DMS153 treated with DMSO at 0.1 percent for 48 hours (cell line): ENCODE measurements at regions not wholly inside any gene's neighbourhood (a gene's known extent, or its start where the extent isn't known, plus 50 kb on each side); places are given as distances from the start of the nearest gene placed in this dataset.
"Not testable (repeated sequence)": the region's sequence is repeated elsewhere in the genome, so short reads cannot be mapped to it uniquely, and the experiment has no call there.

Experiments used
- DNase-seq: peaks from one replicate; lab custom pipeline; 2025; ENCODE audit not compliant: unreplicated experiment; lab: John Stamatoyannopoulos, UW

DNA sequence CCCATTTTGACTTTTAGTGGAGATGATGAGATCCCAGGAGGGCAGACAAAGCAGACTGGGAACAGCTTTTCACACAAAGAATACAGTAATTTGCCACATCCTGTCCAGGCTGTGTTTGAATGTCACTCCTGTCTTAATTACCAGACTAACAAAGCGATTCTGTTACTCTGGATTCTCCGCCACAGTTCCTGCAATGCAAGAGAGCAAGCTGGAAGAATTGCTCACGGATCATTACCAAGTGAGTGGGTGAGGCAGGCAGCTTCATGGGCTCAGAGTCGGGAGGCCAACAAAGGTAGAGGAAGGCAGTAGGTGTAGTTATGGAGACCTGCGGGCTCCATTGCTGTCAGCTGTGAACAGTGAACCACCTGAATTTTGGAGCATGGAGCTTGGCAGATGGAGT lies 250.5 kb upstream of the ATP5MC3 start:
- peak; percentile 92 for DNase-seq

DNA sequence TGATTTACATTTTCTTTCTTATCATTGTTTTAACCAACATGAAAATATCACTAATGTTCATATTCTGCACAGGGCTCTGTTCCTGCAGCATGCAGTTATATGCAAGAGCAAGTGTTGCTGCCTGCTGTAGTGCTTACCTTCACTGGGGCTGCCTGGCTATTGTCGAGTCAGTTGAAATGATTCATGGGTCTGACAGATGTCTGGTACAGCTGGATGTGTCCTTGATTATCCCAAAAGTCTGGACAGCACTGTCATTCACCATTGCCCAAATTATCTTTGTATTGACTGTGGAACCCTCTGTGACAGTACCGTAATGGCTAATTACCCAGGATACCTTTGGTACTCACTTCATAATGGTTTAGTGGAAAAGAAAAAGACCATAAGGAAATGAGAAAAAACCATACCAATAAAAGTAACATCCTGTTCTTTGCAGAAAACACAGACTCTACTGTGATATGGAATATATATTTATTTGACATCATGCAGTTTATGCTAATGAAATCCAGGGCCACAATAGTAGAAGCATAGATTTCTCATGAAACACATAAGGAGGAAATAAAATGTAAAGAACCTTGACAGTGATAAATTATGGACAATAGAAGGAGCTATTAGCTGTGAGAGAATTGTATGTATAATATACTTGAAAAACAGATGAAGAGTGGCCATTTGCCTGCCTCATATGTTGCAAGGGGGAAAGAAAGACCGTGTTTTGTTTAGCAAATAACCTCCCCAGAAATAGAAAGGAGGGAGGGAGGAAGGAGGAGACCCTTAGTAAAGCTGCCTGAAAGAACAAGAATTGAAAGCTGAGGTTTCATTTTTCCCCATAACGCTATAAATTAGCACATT lies 249.8 kb upstream of the ATP5MC3 start:
- DNase-seq = peak; percentile 82

DNA sequence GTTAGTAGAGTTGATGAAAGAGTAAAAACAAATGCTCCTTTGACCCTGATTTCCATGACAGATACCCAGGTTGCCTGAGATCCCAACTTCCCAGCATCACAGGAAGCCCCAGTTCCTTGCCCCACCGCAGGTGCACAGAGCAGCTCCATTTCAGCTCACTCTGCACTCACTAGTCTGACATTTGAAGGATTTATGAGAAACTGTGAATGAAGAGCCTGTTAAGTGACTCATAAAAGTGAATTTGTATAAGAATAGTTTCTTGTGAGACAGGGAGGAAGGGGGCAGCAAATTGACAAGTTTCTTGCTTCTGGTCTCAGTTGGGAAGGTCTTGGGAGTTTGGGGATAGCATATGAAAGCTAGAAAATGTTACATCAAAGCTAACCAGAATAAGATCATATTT lies 248.7 kb upstream of the ATP5MC3 start:
- no peak for DNase-seq

- peak; percentile 38 for DNase-seq
Observed at GRCh38 chr2:175418224-175418835, 236.8 kb upstream of the ATP5MC3 start.

- peak; percentile 72 for DNase-seq
Observed at GRCh38 chr2:175414882-175415487, 233.5 kb upstream of the ATP5MC3 start.

DNA sequence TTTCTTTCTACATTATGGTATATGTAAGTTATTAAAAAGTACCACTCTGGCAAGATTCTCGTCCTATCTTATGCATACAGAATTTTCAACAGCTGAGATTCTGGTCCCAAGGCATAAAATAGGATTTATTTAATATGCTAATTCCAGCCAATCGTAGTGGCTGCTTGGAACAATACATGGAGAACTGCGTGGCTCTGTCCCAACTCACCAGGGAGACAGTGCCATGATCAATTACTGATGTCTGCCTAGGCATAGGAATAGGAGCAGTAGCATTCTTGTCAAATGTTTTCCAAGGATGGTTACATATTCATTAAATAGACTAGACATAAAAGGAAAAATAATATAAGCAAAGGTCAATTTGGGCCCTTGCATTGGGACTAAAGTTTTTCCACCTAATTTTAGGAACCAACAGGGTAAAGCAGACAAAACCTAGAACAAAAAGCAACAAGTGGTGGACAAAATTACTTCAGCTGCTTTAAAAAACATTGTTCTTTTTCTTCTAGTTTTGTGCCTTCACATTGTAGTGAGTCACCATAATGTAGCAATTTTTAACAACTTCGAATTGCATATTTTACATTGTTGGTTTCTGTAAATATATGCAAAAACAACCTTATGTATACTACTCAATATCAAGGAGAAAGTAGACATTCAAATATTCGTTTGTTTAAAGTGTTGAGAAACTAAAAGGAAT lies 232.8 kb upstream of the ATP5MC3 start:
- DNase-seq = no peak

DNA sequence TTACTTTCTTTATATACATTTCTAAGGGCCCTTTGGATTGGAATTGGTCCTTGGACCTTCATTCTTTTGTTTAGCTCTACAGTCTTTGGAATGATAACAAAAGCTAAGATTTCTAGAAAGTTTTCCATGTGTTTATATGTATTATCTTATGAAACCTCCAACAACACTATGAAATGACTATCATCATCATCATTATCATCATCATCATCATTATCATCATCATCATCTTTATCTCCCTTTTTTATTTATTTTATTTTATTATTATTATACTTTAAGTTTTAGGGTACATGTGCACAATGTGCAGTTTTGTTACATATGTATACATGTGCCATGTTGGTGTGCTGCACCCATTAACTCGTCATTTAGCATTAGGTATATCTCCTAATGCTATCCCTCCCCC lies 229.4 kb upstream of the ATP5MC3 start:
- DNase-seq = not testable (repeated sequence)

GRCh38 chr2:175404839-175405238 lies 223.3 kb upstream of the ATP5MC3 start:
- no peak for DNase-seq

GRCh38 chr2:175403599-175404221 lies 222.2 kb upstream of the ATP5MC3 start:
- no peak for DNase-seq

DNA sequence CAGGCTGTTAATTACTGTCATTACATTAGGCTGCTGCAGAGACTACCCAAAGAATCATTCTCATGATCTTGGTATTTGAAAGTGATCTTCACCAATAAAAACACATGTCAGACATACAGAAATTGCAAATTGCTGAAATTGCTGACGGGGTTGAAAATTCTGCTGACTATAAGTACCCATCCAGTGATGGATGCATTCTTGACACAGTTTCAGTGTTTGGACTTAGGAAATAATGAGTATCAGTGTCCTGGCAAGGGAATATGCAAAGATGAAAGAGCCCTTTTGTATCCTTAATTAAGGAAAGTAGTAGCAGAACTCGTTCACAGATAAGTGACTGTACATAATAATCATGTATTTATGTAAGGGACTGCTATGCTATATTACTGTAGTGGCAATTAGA lies 221.1 kb upstream of the ATP5MC3 start:
- no peak for DNase-seq

DNA sequence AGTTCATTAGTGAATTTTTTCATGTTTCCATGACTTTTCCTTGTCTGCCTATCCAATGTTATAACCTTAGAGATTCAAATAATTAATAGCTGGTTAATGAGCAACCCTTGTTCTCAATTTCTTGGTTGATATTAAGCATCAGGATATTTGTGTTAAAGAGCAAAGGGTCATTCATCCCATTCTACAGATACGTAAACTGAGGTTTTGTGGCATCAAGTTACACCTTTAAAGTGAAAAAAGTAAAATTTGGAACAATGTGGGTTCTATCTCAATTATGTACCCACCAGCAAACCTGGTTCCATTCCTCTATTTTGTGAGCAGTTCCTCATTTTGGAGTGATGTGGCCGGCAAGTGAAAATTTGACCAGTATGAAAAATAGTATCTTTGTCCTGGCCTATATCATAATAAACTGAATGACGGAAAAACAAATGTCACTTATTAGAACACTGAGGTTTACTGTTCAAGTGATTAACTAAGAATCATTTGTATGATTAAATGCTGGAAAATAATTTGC lies 220.5 kb upstream of the ATP5MC3 start:
- no peak for DNase-seq

GRCh38 chr2:175400975-175401374 lies 219.5 kb upstream of the ATP5MC3 start:
- no peak for DNase-seq

DNA sequence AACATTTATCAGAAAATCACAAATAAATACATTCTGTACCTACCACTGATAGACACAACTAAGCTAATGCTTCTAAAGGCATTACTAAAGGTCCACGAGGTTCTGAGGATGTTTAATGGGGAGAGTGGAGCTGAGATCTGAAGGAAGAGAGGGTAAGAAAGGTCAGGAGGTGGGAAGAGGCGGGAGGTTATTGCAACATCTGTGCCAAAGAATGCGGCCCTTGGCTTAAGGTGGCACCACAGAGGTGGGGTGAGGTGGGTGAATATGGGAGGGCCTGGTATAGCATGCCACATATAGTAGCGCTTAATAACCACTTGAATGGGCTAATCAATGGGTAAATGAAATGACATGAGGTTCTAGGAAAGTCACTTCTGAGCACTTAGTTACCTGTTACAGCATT lies 217.8 kb upstream of the ATP5MC3 start:
- DNase-seq = no peak

DNA sequence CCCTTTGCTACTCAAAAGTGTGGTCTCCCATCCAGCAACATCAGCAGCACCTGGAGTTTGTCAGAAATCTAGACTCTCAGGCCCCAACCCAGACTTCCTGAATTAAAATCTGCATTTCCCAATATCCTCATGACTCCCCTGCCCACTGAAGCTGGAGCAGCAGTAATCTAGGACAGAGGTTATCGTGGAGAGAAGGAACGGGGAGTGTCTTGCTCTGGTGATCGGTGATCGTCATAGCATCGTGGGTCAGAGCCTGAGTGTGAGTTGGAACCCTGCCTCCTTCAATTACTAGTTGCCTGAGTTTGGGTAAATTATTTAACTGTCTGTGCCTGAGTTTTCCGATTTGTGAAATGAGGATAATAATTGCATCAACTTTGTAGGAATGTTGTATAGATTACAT lies 217.3 kb upstream of the ATP5MC3 start:
- DNase-seq = no peak

DNA sequence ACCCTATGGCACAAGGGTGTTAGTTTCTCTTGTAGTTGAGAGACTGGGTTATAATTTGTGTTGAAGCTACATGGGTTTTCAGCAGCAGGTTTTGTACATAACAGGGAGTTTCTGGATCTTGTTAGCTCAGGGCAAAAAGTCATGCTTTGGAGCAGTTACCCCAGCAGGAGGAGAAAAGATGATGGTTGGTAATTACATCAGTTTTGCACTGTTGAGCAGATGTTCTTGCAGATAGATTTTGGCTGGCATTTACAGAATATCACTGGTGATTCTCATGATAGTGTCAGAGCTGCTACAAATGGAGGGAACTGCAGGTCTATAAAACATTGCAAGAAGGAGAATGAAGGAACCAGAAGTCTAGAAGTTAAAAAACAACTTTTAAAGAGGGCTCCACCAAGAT lies 215.2 kb upstream of the ATP5MC3 start:
- no peak for DNase-seq

GRCh38 chr2:175393851-175394250 lies 212.3 kb upstream of the ATP5MC3 start:
- no peak for DNase-seq

DNA sequence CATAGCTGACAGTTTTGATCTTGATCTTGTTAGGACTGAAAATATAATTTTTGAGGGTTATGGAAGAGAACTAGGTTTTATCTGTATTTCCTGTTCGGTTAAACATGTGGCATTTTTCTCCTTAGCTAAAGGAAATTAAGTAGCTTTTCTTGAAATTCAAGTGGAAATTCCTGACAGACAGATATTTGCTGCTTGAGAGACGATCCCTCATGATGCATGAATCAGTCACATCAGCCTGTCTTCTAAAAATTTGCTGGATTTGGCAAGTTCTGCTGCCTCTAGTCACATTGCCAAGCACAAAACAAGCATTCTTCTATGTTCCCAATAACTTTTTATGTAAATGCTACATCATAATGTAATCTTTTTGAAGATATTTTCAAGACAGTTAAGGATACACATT lies 201.8 kb upstream of the ATP5MC3 start:
- no peak for DNase-seq

- DNase-seq = no peak
Observed at GRCh38 chr2:175373729-175374128, 192.2 kb upstream of the ATP5MC3 start.

DNA sequence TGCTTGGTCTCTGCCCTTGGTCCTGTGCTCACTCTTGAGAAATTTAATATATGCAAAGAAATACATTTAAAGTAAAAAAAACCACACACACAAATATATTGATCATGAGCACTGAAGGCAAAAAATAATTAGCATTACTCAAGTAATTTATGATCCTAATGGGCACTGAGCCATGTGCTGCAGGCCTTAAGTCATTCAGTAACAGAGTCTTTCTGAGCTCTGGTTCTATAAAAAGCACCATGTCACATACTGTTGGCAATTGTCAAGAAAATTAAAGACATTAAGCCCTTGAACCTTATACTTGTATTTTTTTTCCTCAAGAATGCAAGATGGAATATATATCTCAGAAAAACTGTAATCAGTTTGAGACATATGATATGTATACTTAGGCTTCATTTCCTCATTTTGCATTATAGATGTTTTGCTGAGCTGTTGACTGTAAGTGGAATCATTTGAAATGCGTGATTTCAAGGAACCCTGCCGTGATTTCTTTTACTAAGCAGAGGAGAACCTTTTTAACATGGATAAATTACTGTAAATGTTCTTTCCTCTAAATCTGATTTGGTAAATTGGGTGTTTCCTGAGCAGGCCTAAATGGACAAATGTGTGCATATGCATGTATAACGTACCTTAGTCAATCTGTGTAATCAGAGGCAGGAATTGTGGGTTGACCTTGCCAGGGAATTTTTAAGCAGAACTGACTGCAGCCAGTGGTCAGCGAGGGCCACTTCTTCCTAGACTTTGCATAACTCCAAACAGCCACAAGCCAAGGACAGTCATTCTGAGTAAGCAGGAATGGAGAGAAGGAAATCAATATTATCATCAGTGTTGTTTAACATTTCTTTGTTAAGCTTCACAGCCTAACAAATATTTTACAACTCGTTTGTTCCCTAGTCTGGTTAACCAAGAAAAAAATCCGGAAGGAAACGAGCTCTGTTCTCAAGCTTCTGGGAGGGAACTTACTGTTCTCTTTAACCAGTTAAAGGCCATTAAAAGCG lies 191.5 kb upstream of the ATP5MC3 start:
- no peak for DNase-seq

DNA sequence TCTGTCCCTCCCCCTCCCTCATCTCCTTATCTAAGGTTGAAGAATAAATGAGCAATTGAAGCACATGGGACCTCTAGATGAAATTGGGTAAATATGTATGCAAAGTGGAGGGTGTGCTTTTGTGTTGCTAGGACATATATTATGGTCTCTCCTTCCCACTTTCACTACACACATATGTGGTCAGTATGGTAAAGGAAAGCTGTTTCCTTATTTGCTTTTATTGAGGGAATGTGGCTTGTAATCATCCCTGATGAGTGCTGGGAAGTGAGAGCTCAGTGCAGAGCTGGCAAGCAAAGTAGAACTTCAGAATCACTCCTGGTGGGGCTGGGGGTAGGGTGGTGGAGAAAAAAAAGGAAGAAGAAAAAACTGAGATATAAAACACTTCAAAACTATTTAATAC lies 189.9 kb upstream of the ATP5MC3 start:
- no peak for DNase-seq
